ENCODE measurements at regions not wholly inside any gene's neighbourhood (a gene's known extent, or its start where the extent isn't known, plus 50 kb on each side); places are given as distances from the start of the nearest gene placed in this dataset.

GRCh38 chr15:29633971-29634370 is 188.3 kb downstream of the TJP1 start (continued):
- TF ChIP-seq CHD2 (IDR thresholded peaks at IDR 0.05; ENCODE audit: low read length) (no peak), TAF7 (optimal IDR thresholded peaks at IDR 0.05; ENCODE audit: borderline replicate concordance, low read depth, low read length) (no peak), KDM5A (IDR thresholded peaks at IDR 0.05; ENCODE audit: low read length) (no peak), KDM1A (IDR thresholded peaks at IDR 0.05; ENCODE audit: borderline replicate concordance, low read length) (no peak)

All from H1 (cell line).